Retinal pigment epithelial cell (primary cell): ENCODE measurements at regions not wholly inside any gene's neighbourhood (a gene's known extent, or its start where the extent isn't known, plus 50 kb on each side); places are given as distances from the start of the nearest gene placed in this dataset.

Source experiments
- DNase-seq: peaks from one replicate; pipeline ENCODE4 v3.0.0-alpha.2; 2010; ENCODE audit warnings: low read depth
- H3K4me3 ChIP-seq: 2 replicates; pipeline ENCODE4 v1.5.1; 2011; ENCODE audit warnings: mild to moderate bottlenecking, low read length, control low read depth, moderate library complexity
- TF ChIP-seq, protein P1 (sequence below): conservative IDR thresholded peaks from 2 replicates; pipeline ENCODE4 v1.5.1; 2011; ENCODE audit warnings: low read depth, low read length, control low read depth, inconsistent platforms

- TF ChIP-seq, protein P1, sequence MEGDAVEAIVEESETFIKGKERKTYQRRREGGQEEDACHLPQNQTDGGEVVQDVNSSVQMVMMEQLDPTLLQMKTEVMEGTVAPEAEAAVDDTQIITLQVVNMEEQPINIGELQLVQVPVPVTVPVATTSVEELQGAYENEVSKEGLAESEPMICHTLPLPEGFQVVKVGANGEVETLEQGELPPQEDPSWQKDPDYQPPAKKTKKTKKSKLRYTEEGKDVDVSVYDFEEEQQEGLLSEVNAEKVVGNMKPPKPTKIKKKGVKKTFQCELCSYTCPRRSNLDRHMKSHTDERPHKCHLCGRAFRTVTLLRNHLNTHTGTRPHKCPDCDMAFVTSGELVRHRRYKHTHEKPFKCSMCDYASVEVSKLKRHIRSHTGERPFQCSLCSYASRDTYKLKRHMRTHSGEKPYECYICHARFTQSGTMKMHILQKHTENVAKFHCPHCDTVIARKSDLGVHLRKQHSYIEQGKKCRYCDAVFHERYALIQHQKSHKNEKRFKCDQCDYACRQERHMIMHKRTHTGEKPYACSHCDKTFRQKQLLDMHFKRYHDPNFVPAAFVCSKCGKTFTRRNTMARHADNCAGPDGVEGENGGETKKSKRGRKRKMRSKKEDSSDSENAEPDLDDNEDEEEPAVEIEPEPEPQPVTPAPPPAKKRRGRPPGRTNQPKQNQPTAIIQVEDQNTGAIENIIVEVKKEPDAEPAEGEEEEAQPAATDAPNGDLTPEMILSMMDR, result no peak
Measured at GRCh38 chr4:128553686-128554515, 255.6 kb upstream of the JADE1 start.

GRCh38 chr4:128552586-128552907, 257.0 kb upstream of the JADE1 start:
- DNase-seq, result no peak
- no peak overlapping the region for H3K4me3 ChIP-seq
- TF ChIP-seq, protein P1, result no peak

More at GRCh38 chr4:128553686-128554515, 255.6 kb upstream of the JADE1 start:
- no peak for DNase-seq
- no peak overlapping the region for H3K4me3 ChIP-seq

- H3K4me3 ChIP-seq, result no peak overlapping the region
- TF ChIP-seq, protein P1, result no peak
Measured at GRCh38 chr4:128551280-128551679, 258.2 kb upstream of the JADE1 start.

GRCh38 chr4:128550060-128550459, 259.4 kb upstream of the JADE1 start:
- H3K4me3 ChIP-seq, result no peak overlapping the region
- DNase-seq, result no peak

More at GRCh38 chr4:128551280-128551679, 258.2 kb upstream of the JADE1 start:
- no peak for DNase-seq

GRCh38 chr4:128549636-128550035, 259.9 kb upstream of the JADE1 start:
- no peak for DNase-seq
- TF ChIP-seq, protein P1, result no peak
- no peak overlapping the region for H3K4me3 ChIP-seq

More at GRCh38 chr4:128550060-128550459, 259.4 kb upstream of the JADE1 start:
- TF ChIP-seq, protein P1, result no peak

DNA sequence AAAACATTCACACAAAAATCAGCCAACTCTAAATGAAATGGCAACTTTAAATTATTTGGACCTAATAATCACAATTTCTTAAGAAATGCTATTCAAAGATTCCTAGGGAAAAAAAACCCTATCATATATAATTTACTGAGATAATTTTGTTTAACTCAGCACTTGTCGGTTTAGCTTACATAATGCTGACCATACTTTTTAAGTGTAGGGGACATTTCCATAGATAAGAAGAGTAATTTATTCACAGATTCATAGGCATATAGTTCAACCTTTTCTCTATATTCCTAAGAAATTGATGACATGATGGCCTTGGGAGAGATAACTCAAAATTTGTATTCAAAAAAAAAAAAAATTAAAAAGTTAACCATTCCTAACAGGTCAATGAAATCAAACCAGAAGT, 260.8 kb upstream of the PGRMC2 start:
- no peak for DNase-seq
- TF ChIP-seq, protein P1, result no peak
- H3K4me3 ChIP-seq, result no peak overlapping the region

- TF ChIP-seq, protein P1, result no peak
- H3K4me3 ChIP-seq, result no peak overlapping the region
- DNase-seq, result no peak
Measured at GRCh38 chr4:128544272-128544671, 256.7 kb upstream of the PGRMC2 start.
